SK-N-DZ (cell line): ENCODE measurements at regions not wholly inside any gene's neighbourhood (a gene's known extent, or its start where the extent isn't known, plus 50 kb on each side); places are given as distances from the start of the nearest gene placed in this dataset.
A peak's percentile ranks its signal among the peaks of the same experiment; 100 is the strongest.
"Not testable (repeated sequence)": the region's sequence is repeated elsewhere in the genome, so short reads cannot be mapped to it uniquely, and the experiment has no call there.

Experiments
- DNase-seq: peaks from one replicate; pipeline ENCODE4 v3.0.0-alpha.2; 2015; ENCODE audit warnings: low spot score

GRCh38 chr5:107772418-107773310 lies 101.9 kb upstream of the EFNA5 start:
- peak; percentile 17 for DNase-seq

GRCh38 chr5:107771926-107772325 lies 101.2 kb upstream of the EFNA5 start:
- no peak for DNase-seq

DNA sequence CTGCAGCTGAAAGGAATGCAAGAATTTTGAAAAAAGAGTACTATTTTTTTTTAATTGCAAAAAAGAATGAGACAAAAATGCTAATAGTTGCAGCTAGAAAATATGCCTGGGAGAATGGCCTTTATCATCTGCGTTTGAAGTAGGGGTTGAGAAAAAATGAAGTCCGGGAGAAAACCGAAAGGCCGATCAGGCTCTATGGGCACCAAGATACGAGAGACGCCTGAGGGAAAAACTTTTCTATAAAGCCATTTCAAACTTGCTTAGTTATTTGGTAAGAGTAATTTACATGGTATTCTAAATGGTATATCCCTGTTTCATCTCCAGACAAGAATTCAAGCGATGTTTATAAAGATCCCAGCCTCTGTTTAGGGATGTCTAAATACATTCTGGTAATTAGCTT lies 99.3 kb upstream of the EFNA5 start:
- no peak for DNase-seq

- no peak for DNase-seq
These were observed 98.8 kb upstream of the EFNA5 start for GRCh38 chr5:107769519-107769918.

- no peak for DNase-seq
These were observed 96.2 kb upstream of the EFNA5 start for GRCh38 chr5:107766972-107767371.

- DNase-seq, result no peak
These were observed 95.7 kb upstream of the EFNA5 start for GRCh38 chr5:107766439-107766838.

GRCh38 chr5:107765805-107766063 lies 95.0 kb upstream of the EFNA5 start:
- no peak for DNase-seq

DNA sequence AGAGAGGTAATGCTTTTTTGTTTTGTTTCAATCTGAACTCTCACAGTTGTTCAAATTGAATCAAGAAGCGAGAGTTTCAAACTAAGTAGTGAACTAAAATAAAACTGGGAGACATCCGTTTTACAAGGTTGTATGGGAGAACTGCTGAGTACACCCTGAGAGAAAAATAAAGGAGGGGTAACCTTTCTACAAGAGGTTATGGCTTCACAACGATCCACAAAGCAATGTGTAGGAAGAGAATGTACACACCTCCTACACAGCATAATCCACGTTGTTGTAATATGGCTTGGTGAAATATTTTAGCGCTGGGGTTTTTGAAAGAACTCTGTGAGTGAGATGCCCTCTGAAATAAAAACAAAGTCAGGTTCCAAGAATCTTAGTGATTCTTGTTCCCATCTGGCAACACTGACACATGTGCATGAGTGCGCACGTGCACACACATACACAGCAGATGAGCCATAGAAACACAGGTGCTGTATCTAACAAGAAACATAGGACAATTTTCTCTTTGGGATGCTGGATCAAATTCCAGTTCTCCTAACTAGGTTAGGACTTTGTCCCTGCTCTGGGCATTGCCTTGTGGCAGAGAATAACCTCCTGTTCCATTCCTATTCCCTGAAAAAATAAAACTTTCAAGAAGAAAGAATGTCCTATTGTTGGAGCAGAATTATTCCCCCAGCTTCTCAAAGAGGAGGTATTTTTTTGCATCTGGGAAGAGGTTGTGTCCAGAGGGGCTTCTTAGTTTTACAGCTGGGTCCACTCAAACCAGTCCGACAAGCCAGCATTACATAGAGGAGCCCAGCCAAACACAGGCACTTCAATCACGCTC lies 94.5 kb upstream of the EFNA5 start:
- no peak for DNase-seq

GRCh38 chr5:107764282-107764681 lies 93.5 kb upstream of the EFNA5 start:
- no peak for DNase-seq

GRCh38 chr5:107753427-107753826 lies 82.7 kb upstream of the EFNA5 start:
- no peak for DNase-seq

DNA sequence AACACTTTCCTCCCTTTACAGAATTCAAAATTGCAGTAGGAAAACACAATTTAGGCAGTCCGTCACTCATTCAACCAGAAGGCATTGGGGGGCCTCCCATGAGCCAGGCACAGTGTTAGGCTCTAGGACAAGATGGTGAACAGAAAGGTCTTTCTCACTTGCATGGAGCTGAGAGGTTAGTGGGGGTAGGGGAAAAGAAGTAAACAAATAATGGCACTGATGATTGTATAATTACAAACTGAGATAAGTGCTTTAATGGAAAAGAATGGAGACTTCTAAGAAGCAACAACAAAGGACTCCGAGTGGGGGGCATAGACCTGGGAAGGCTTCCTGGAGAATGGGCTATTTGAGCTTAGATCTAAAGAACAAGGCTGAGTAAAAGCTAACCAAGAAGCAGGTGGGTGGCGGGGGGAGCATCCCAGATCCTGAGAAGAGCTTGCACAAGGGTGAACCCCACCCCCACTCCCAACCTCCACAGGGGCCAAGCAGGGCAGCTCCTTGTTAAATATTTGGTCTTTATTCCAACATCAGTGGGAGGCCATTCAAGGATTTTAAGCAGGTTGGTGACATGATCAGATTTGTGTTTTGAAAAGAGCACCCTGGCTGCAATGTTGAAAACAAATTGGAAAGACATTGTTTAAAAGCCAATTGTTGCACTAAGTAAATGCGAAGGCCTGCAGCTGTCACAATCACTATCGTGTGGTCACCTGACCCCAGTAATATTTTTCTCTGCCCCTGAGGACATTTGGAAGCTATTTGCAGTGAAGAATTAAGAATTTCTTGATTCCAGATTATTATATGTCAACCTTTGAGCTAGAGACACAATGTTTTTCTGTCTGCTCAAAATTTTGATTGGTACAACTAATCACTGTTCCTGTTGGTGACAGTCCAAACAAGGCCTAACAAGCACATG lies 73.9 kb upstream of the EFNA5 start:
- no peak for DNase-seq

DNA sequence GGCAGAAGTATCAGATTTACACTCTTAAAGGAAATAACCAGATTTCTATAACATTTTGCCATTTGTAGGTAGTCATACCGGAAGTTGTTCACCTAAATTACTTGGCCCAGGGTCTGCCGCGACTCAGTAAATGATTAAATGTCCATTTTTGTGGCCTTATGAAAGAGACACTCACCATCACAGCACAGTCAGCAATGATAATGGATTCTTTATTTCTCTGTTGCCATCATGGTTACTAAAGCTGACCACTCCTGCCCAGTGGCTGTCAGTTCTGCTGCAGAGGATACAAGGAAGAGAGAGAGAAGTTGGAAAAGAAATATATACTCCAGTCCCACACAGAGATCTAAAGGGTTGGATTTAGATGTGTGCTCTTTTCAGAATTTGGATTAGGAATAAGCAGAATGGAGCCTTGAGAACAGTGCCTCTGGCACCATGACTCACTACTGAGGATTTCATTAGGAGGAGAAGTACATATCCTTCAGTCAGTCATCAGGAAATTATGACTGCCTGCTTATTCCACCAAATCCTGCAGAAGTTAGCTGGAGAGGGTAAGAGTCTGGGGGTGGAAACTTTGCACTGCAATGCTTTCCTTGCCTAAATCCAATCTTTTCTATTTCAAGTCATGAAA lies 72.8 kb upstream of the EFNA5 start:
- no peak for DNase-seq

GRCh38 chr5:107739661-107740060 lies 68.9 kb upstream of the EFNA5 start:
- no peak for DNase-seq

- no peak for DNase-seq
These were observed 65.9 kb upstream of the EFNA5 start for GRCh38 chr5:107736638-107737037.

GRCh38 chr5:107736089-107736488 lies 65.4 kb upstream of the EFNA5 start:
- not testable (repeated sequence) for DNase-seq

DNA sequence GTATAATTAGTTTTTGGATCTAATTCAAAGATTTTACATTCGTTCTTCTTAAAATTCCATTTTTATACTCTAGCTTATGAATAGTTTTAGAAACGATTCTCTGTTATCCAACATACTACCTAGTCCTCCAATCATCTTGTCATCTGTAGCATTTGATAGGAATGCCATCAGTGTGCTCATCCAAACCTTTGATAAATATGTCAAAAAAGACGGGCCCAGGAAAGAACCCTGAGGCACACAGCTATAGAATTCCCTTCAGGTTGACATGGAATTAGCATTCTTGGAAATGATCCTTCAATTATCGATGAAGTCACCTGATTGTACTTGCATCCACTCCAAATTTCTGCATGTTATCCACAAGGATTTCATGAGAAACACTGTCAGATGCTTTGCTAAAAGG lies 64.8 kb upstream of the EFNA5 start:
- no peak for DNase-seq

- DNase-seq, result no peak
These were observed 56.2 kb upstream of the EFNA5 start for GRCh38 chr5:107726896-107727295.

- no peak for DNase-seq
These were observed 53.9 kb upstream of the EFNA5 start for GRCh38 chr5:107724642-107725041.

DNA sequence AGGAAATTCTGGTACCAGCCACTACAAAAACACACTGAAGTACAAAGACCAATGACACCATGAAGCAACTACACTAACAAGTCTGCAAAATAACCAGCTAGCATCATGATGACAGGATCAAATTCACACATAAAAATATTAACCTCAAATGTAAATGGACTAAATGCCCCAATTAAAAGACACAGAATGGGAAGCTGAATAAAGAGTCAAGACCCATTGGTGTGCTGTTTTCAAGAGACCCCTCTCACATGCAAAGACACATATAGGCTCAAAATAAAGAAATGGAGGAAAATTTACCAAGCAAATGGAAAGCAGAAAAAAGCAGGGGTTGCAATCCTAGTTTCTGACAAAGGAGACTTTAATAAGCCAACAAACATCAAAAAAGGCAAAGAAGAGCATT lies 50.5 kb upstream of the EFNA5 start:
- not testable (repeated sequence) for DNase-seq
